ENCODE measurements at regions not wholly inside any gene's neighbourhood (a gene's known extent, or its start where the extent isn't known, plus 50 kb on each side); places are given as distances from the start of the nearest gene placed in this dataset.
"Not testable (repeated sequence)": the region's sequence is repeated elsewhere in the genome, so short reads cannot be mapped to it uniquely, and the experiment has no call there.

DNA sequence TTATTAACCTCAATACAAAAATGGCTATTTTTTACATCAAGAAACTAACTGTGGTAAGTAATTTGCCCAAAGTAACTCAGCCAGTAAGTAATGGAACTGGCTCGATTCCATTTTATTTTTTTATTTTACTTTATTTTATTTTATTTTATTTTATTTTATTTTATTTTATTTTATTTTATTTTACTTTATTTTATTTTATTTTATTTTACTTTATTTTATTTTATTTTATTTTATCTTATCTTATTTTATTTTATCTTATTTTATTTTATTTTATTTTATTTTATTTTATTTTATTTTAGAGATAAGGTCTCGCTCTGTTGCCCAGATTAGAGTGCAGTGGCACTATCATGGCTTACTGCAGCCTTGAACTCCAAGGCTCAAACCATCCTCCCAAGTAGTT, 516.3 kb upstream of the API5 start:
- H3K9me3 ChIP-seq; H3K27me3 ChIP-seq (ENCODE audit: low read depth); H3K4me3 ChIP-seq; DNase-seq (ENCODE audit: low spot score in 2 of 2); H3K4me1 ChIP-seq; H3K36me3 ChIP-seq (replicated peaks); in situ Hi-C loops (cut with MboI; ENCODE audit: low sequenced_read_pairs): not testable (repeated sequence)

GRCh38 chr11:42800041-42800440, 511.8 kb upstream of the API5 start:
- Histone ChIP-seq H3K36me3 (replicated peaks) (no peaks in the 10 kb centered on the region), H3K4me3 (no peak overlapping the region), H3K9me3 (no peaks in the 10 kb centered on the region), H3K4me1 (no peaks in the 10 kb centered on the region), H3K27me3 (ENCODE audit: low read depth) (no peaks in the 10 kb centered on the region)
- DNase-seq (ENCODE audit: low spot score in 2 of 2) = no peak
- in situ Hi-C loops (cut with MboI; ENCODE audit: low sequenced_read_pairs) = no loop called here

DNA sequence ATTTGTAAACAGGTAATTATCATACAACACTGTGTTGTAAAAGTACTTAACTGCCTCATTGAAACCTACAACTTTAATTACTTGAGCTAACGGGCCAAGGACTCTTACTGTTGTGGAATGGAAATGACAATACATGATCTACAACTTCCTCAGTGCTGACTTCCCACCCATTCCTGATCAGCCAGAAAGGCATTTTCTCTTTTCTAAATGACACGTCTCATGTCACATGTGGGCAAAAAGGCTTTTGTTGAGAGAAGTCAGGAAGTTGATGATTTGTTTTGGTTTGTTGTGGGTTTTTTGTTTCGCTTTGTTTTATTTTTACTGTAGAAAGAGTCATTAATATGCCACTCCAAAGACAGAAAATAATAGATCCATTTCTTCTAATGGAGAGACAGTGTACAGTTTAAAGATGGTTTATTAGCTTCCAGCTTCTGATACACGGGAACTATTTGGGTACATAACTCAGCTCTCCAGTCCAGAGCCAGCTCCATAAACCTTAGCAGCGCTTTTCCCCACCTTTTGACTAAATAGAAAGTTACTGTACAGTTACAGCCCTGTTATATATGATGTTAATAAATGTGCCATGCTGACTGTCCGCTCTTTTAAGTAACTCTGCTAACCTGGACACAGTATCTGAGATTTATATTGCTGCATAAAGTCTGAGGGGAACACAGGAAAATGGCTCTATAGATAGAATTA, 509.4 kb upstream of the API5 start:
- H3K4me1 ChIP-seq = no peaks in the 10 kb centered on the region
- in situ Hi-C loops (cut with MboI; ENCODE audit: low sequenced_read_pairs) = no loop called here
- no peaks in the 10 kb centered on the region for H3K9me3 ChIP-seq
- H3K36me3 ChIP-seq (replicated peaks) = no peaks in the 10 kb centered on the region
- no peaks in the 10 kb centered on the region for H3K27me3 ChIP-seq (ENCODE audit: low read depth)
- no peak overlapping the region for H3K4me3 ChIP-seq
- DNase-seq (ENCODE audit: low spot score in 2 of 2) = no peak

- no peaks in the 10 kb centered on the region for H3K36me3 ChIP-seq (replicated peaks)
- no peak overlapping the region for H3K4me3 ChIP-seq
- no peak for DNase-seq (ENCODE audit: low spot score in 2 of 2)
- H3K27me3 ChIP-seq (ENCODE audit: low read depth) = no peaks in the 10 kb centered on the region
- H3K9me3 ChIP-seq = no peaks in the 10 kb centered on the region
- no peaks in the 10 kb centered on the region for H3K4me1 ChIP-seq
- in situ Hi-C loops (cut with MboI; ENCODE audit: low sequenced_read_pairs) = no loop called here
Measured at GRCh38 chr11:42806191-42806590, 505.6 kb upstream of the API5 start.

DNA sequence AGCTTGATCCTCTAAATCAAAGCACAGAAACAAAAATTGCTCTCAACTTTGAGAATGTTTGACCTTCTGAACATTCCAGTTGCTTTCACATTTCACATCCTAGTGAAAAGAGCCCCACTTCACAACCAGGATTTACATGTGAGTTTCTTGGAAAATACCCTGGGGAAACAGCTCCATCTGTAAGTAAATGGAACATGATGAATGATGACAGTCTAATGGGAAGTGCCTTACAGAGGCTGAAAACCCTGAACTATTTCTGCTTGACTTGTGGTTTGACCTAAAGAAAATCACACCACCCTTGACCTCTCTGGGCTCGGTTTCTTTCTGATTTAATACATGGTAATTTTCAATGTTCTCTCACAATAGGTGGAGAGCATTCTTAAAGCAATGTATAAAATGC, 499.4 kb upstream of the API5 start:
- no peak for DNase-seq (ENCODE audit: low spot score in 2 of 2)
- in situ Hi-C loops (cut with MboI; ENCODE audit: low sequenced_read_pairs) = no loop called here
- Histone ChIP-seq H3K9me3 (no peaks in the 10 kb centered on the region), H3K4me3 (no peak overlapping the region), H3K4me1 (no peaks in the 10 kb centered on the region), H3K27me3 (ENCODE audit: low read depth) (no peaks in the 10 kb centered on the region), H3K36me3 (replicated peaks) (no peaks in the 10 kb centered on the region)

GRCh38 chr11:42812960-42813359, 498.8 kb upstream of the API5 start:
- in situ Hi-C loops (cut with MboI; ENCODE audit: low sequenced_read_pairs) = no loop called here
- H3K4me3 ChIP-seq = no peak overlapping the region
- no peaks in the 10 kb centered on the region for H3K27me3 ChIP-seq (ENCODE audit: low read depth)
- no peaks in the 10 kb centered on the region for H3K9me3 ChIP-seq
- no peak for DNase-seq (ENCODE audit: low spot score in 2 of 2)
- no peaks in the 10 kb centered on the region for H3K36me3 ChIP-seq (replicated peaks)
- no peaks in the 10 kb centered on the region for H3K4me1 ChIP-seq

- DNase-seq (ENCODE audit: low spot score in 2 of 2) = no peak
- no peaks in the 10 kb centered on the region for H3K27me3 ChIP-seq (ENCODE audit: low read depth)
- in situ Hi-C loops (cut with MboI; ENCODE audit: low sequenced_read_pairs) = no loop called here
- no peaks in the 10 kb centered on the region for H3K4me1 ChIP-seq
- no peak overlapping the region for H3K4me3 ChIP-seq
- no peaks in the 10 kb centered on the region for H3K9me3 ChIP-seq
- H3K36me3 ChIP-seq (replicated peaks) = no peaks in the 10 kb centered on the region
Measured at GRCh38 chr11:42816471-42816870, 495.3 kb upstream of the API5 start.

- Histone ChIP-seq H3K27me3 (ENCODE audit: low read depth) (no peaks in the 10 kb centered on the region), H3K4me3 (no peak overlapping the region), H3K9me3 (no peaks in the 10 kb centered on the region), H3K4me1 (no peaks in the 10 kb centered on the region), H3K36me3 (replicated peaks) (no peaks in the 10 kb centered on the region)
- DNase-seq (ENCODE audit: low spot score in 2 of 2) = no peak
- in situ Hi-C loops (cut with MboI; ENCODE audit: low sequenced_read_pairs) = no loop called here
Measured at GRCh38 chr11:42819126-42819525, 492.7 kb upstream of the API5 start.

DNA sequence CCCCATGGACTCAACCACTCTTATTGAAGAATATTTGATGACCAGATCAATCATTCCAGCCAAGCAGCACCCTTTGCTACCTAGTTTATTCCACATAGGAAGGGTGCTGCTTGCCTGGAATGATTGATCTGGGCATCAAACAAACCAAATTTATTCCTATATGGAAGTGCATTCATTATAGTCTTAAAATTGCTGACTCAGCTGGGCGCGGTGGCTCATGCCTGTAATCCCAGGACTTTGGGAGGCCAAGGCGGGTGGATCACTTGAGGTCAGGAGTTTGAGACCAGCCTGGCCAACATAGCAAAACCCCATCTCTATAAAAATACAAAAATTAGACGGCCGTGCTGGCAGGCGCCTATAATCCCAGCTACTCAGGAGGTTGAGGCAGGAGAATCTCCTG, 489.6 kb upstream of the API5 start:
- H3K4me1 ChIP-seq; H3K36me3 ChIP-seq (replicated peaks); DNase-seq (ENCODE audit: low spot score in 2 of 2); H3K27me3 ChIP-seq (ENCODE audit: low read depth); H3K4me3 ChIP-seq; H3K9me3 ChIP-seq; in situ Hi-C loops (cut with MboI; ENCODE audit: low sequenced_read_pairs): not testable (repeated sequence)

DNA sequence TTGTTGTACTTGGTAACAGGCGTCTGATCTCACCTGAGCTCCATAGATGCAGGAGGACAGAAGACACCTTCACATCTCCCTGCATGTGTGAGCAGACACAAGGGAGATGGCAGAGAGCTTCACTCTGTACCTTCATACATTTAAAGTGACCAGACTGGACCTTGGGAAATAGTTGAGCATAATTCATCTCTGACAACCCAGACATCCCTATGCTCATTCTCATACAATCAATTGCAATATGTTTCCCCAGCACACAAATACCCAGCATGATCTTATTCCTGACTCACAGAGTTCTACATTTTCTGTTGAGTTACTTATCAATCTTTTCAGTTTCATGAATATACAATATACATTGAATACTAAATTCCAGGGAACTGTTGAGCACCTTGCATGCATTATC, 488.2 kb upstream of the API5 start:
- no peak for DNase-seq (ENCODE audit: low spot score in 2 of 2)
- H3K4me3 ChIP-seq = no peak overlapping the region
- H3K36me3 ChIP-seq (replicated peaks) = no peaks in the 10 kb centered on the region
- no peaks in the 10 kb centered on the region for H3K27me3 ChIP-seq (ENCODE audit: low read depth)
- in situ Hi-C loops (cut with MboI; ENCODE audit: low sequenced_read_pairs) = no loop called here
- H3K9me3 ChIP-seq = no peaks in the 10 kb centered on the region
- no peaks in the 10 kb centered on the region for H3K4me1 ChIP-seq

DNA sequence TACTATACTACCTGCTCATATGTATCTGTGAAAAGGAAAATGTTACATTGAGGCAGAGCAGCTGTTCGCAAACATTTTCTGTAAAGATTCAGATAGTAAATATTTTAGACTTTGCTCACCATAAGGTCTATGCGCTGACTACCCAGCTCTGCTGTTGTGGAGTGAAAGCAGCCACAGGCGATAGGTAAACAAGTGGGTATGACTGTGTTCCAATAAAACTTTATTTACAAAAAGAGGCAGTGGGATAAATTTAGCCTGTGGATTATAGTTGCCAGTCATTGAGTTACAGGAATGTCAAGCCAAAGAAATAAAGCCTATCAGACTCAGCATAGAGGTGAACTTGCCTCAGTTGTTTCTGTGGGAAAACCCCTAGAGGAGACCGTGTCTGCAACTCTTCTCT, 487.7 kb upstream of the API5 start:
- Histone ChIP-seq H3K4me1 (no peaks in the 10 kb centered on the region), H3K9me3 (no peaks in the 10 kb centered on the region), H3K36me3 (replicated peaks) (no peaks in the 10 kb centered on the region), H3K4me3 (no peak overlapping the region), H3K27me3 (ENCODE audit: low read depth) (no peaks in the 10 kb centered on the region)
- in situ Hi-C loops (cut with MboI; ENCODE audit: low sequenced_read_pairs) = no loop called here
- no peak for DNase-seq (ENCODE audit: low spot score in 2 of 2)

DNA sequence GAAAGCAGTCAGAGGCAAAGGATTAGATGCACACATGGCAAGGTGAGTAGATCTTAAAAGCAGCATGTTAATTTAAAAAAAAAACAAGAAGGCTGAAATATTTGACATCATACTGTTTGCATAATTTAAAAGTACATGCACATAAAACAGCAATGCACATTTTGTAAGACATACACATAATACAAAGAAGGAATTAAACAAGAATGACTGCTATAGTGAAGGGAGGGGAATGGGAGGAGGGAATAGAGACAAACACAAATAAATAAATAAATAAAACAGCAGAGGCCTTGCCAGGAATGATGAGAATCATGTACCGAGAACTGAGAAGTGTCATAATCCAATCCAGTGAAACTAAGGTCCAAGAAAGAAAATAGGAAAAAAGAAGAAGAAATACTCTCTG, 486.2 kb upstream of the API5 start:
- in situ Hi-C loops (cut with MboI; ENCODE audit: low sequenced_read_pairs) = no loop called here

DNA sequence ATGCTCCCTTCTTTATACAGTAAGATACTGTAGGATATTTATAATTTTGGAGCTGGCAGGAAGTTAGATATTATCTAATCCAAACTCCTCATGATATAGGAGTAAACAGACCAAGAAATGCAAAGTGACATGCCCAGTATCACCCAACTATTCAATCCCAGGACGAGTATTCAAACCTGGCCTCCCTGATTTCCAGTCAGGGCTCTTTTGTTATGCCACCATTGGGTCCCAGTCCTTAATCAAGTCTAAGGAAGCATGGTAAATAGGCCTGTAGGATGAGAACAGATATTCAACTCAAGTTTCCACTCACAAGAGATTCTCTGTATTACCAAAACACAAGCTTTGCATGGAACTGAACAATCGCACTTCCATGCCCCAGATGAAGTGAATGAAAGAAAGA, 484.0 kb upstream of the API5 start:
- no peak for DNase-seq (ENCODE audit: low spot score in 2 of 2)
- H3K4me1 ChIP-seq = no peaks in the 10 kb centered on the region
- no peaks in the 10 kb centered on the region for H3K27me3 ChIP-seq (ENCODE audit: low read depth)
- in situ Hi-C loops (cut with MboI; ENCODE audit: low sequenced_read_pairs) = no loop called here
- H3K4me3 ChIP-seq = no peak overlapping the region
- no peaks in the 10 kb centered on the region for H3K36me3 ChIP-seq (replicated peaks)
- H3K9me3 ChIP-seq = no peaks in the 10 kb centered on the region

More for the DNA sequence above, 486.2 kb upstream of the API5 start:
- Histone ChIP-seq H3K4me3 (no peak overlapping the region), H3K4me1 (no peaks in the 10 kb centered on the region), H3K27me3 (ENCODE audit: low read depth) (no peaks in the 10 kb centered on the region), H3K36me3 (replicated peaks) (no peaks in the 10 kb centered on the region), H3K9me3 (no peaks in the 10 kb centered on the region)
- DNase-seq (ENCODE audit: low spot score in 2 of 2) = no peak

DNA sequence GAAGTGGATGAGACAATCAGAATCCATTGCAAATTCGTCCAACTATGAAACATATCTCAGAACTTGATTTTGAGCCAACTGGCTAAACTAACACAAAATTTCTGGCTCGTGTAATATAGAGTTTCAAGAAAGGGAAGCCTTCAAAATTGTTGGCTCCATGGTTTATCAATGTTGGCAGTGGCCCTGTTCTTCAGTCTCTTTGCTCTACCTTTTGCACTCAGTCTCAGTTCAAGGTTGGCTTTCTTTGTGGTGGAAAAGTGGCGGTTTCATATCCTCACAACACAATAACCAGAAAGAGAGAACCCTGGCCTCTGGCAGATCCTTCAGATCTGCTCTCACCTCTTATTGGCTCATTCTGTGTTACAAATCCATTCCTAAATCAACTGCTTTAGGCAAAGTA, 473.8 kb upstream of the API5 start:
- Histone ChIP-seq H3K27me3 (ENCODE audit: low read depth) (no peaks in the 10 kb centered on the region), H3K4me1 (no peaks in the 10 kb centered on the region), H3K4me3 (no peak overlapping the region), H3K9me3 (no peaks in the 10 kb centered on the region), H3K36me3 (replicated peaks) (no peaks in the 10 kb centered on the region)
- in situ Hi-C loops (cut with MboI; ENCODE audit: low sequenced_read_pairs) = no loop called here
- DNase-seq (ENCODE audit: low spot score in 2 of 2) = no peak

- no peaks in the 10 kb centered on the region for H3K36me3 ChIP-seq (replicated peaks)
- no peak overlapping the region for H3K4me3 ChIP-seq
- H3K27me3 ChIP-seq (ENCODE audit: low read depth) = no peaks in the 10 kb centered on the region
- H3K4me1 ChIP-seq = no peaks in the 10 kb centered on the region
- in situ Hi-C loops (cut with MboI; ENCODE audit: low sequenced_read_pairs) = no loop called here
- no peak for DNase-seq (ENCODE audit: low spot score in 2 of 2)
- no peaks in the 10 kb centered on the region for H3K9me3 ChIP-seq
Measured at GRCh38 chr11:42840176-42840829, 471.5 kb upstream of the API5 start.
